ENCODE measurements at regions not wholly inside any gene's neighbourhood (a gene's known extent, or its start where the extent isn't known, plus 50 kb on each side); places are given as distances from the start of the nearest gene placed in this dataset.

GRCh38 chr16:75965504-75966374 lies 239.4 kb upstream of the CPHXL start:
- TF ChIP-seq EZH2phosphoT487 (IDR thresholded peaks at IDR 0.05; ENCODE audit: borderline replicate concordance) (no peak), CTCF (conservative IDR thresholded peaks at IDR 0.05; ENCODE audit: low read length) (no peak)

All from Loucy (cell line).